ENCODE measurements at regions not wholly inside any gene's neighbourhood (a gene's known extent, or its start where the extent isn't known, plus 50 kb on each side); places are given as distances from the start of the nearest gene placed in this dataset.

- no peak for TF ChIP-seq CTCF (IDR thresholded peaks at IDR 0.05)
- no peak for TF ChIP-seq POLR2AphosphoS5 (IDR thresholded peaks at IDR 0.05; ENCODE audit: low read depth, low read length)
Measured at GRCh38 chr3:194986208-194987043, 284.5 kb downstream of the XXYLT1 start.

All from Panc1 (cell line).